Upper lobe of left lung (tissue), 6 donors: ENCODE measurements at regions not wholly inside any gene's neighbourhood (a gene's known extent, or its start where the extent isn't known, plus 50 kb on each side); places are given as distances from the start of the nearest gene placed in this dataset.
"Not testable (repeated sequence)": the region's sequence is repeated elsewhere in the genome, so short reads cannot be mapped to it uniquely, and the experiment has no call there.

Experiments used
- ATAC-seq, 2 donors: fragments of 200-7000 bp; cut with Tn5 transposase; one replicate each; pipeline ENCODE4 v1.9.1; 2022; ENCODE audit warnings: mild to moderate bottlenecking in 2 of 2, moderate library complexity in 2 of 2; ENCODE audit not compliant: low FRiP score in 2 of 2
- DNase-seq, 2 donors: peaks; one replicate each; pipeline ENCODE4 v3.0.0-alpha.2; 2019 to 2020
- H3K27ac ChIP-seq, 4 donors: fragments of 200-600 bp; sonication (generic); one replicate each; pipeline ENCODE4 v1.5.1; 2016 to 2019
- H3K27me3 ChIP-seq, 4 donors: fragments of 200-600 bp; sonication (generic); one replicate each; pipeline ENCODE4 v1.5.1; 2017 to 2019
- H3K36me3 ChIP-seq, 4 donors: fragments of 200-600 bp; sonication (generic); one replicate each; pipeline ENCODE4 v1.5.1; 2016 to 2019
- H3K4me1 ChIP-seq, 4 donors: fragments of 200-600 bp; sonication (generic); one replicate each; pipeline ENCODE4 v1.5.1; 2018 to 2019
- H3K4me3 ChIP-seq, 4 donors: fragments of 200-600 bp; sonication (generic); one replicate each; pipeline ENCODE4 v1.5.1; 2017 to 2019; ENCODE audit warnings: mild to moderate bottlenecking in 2 of 4, moderate library complexity in 1 of 4
- H3K9me3 ChIP-seq, 4 donors: fragments of 200-600 bp; sonication (generic); one replicate each; pipeline ENCODE4 v1.5.1; 2018 to 2019
- CTCF ChIP-seq, 6 experiments: fragments of 450-650 bp in 4 of 6; fragments of 200-600 bp in 2 of 6; sonication (generic) in 2 of 6; IDR thresholded peaks; one replicate each; pipeline ENCODE4 v1.5.1; 2016 to 2019; ENCODE audit warnings: antibody characterized with exemption in 6 of 6
- EP300 ChIP-seq, 4 donors: sonication (generic); formaldehyde crosslinking; IDR thresholded peaks; one replicate each; pipeline ENCODE4 v1.5.1; 2017; ENCODE audit warnings: antibody characterized with exemption in 4 of 4, control low read depth in 2 of 4
- POLR2A ChIP-seq, 4 donors: fragments of 450-650 bp; IDR thresholded peaks; one replicate each; pipeline ENCODE4 v1.5.1; 2016 to 2017; ENCODE audit warnings: antibody characterized with exemption in 4 of 4, mild to moderate bottlenecking in 2 of 4
- POLR2AphosphoS5 ChIP-seq, 2 donors: sonication (generic); formaldehyde crosslinking; IDR thresholded peaks; one replicate each; pipeline ENCODE4 v1.5.1; 2017; ENCODE audit warnings: antibody characterized with exemption in 2 of 2
- WGBS, 2 donors: methylation state at CpG; one replicate each; pipeline ENCODE4 v1.1.5; 2017 to 2018; 5-methylcytosine and 5-hydroxymethylcytosine counted together
- donor health status: DM: no; HTN: no; CAD: no; lungs with moderate emphysema.
- donor health status: DM: no; HTN: yes; CAD: no; lungs with severe emphysema.

DNA sequence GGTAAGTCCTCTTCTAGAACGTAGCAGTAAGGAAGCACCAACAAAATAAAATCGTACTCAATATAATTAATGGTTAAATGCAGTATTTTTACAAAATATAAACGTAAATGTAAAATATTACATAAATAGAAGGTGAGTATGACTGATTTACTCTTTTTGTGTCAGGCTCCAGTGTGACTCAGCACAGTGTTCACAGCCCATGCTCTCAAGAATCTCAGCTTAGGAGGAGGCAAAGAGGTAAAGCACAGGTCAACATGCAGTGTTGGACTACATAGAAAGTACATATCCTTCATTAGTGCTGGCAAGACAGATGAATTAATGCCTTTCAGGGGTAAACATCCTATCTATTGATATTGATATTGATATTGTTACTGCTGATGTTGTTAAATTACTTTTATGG, 2050.6 kb upstream of the RAG2 start:
- TF ChIP-seq POLR2A (IDR thresholded peaks at IDR 0.05) = no peak
- no peak for TF ChIP-seq POLR2AphosphoS5 (IDR thresholded peaks at IDR 0.05)
- TF ChIP-seq CTCF (IDR thresholded peaks at IDR 0.05) = no peak
- TF ChIP-seq EP300 (IDR thresholded peaks at IDR 0.05) = no peak
- H3K4me1 ChIP-seq = no peaks in the 10 kb centered on the region
- H3K27ac ChIP-seq = no peak overlapping the region
- no peaks in the 10 kb centered on the region for H3K36me3 ChIP-seq
- H3K9me3 ChIP-seq = no peaks in the 10 kb centered on the region
- ATAC-seq (no peak), DNase-seq (no peak)
- H3K27me3 ChIP-seq = no peaks in the 10 kb centered on the region
- H3K4me3 ChIP-seq = no peak overlapping the region
- 53 to 64% methylated on average over 3 of the region's 3 CpGs for WGBS, 2 donors

- no peak for DNase-seq
- no peak overlapping the region for H3K27ac ChIP-seq
- H3K4me1 ChIP-seq = no peaks in the 10 kb centered on the region
- ATAC-seq = no peak
- no peaks in the 10 kb centered on the region for H3K27me3 ChIP-seq
- H3K4me3 ChIP-seq = no peak overlapping the region
- no peak for TF ChIP-seq CTCF (IDR thresholded peaks at IDR 0.05)
- no peak for TF ChIP-seq POLR2A (IDR thresholded peaks at IDR 0.05)
- TF ChIP-seq POLR2AphosphoS5 (IDR thresholded peaks at IDR 0.05) = no peak
- TF ChIP-seq EP300 (IDR thresholded peaks at IDR 0.05) = no peak
- 76 to 78% methylated on average over 3 of the region's 3 CpGs for WGBS, 2 donors
- peaks cover 0 to 7% (median 0%) of the 10 kb centered on the region in 4 donors for H3K9me3 ChIP-seq
- H3K36me3 ChIP-seq = no peaks in the 10 kb centered on the region
Measured at GRCh38 chr11:38646382-38646781, 2048.3 kb upstream of the RAG2 start.

DNA sequence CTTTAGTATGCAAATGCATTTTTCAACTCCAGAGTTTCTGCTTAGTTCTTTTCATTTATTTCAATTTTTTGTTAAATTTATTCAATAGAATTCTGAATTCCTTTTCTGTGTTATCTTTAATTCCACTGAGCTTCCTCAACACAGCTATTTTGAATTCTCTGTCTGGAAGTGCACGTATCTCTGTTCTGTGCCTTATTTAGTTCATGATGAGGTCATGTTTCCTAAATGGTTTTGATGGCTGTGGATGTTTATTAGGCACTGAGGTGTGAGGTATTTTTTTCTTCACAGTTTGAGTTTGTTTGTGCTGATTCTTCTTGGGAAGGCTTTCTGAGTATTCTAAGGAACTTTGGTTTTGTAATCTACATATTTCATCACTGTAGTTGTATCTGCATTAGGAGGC, 2042.8 kb upstream of the RAG2 start:
- no peak for ATAC-seq
- no peaks in the 10 kb centered on the region for H3K4me1 ChIP-seq
- H3K36me3 ChIP-seq = no peaks in the 10 kb centered on the region
- TF ChIP-seq CTCF (IDR thresholded peaks at IDR 0.05) = no peak
- no peak for TF ChIP-seq POLR2AphosphoS5 (IDR thresholded peaks at IDR 0.05)
- no peak for TF ChIP-seq EP300 (IDR thresholded peaks at IDR 0.05)
- no peak for TF ChIP-seq POLR2A (IDR thresholded peaks at IDR 0.05)
- WGBS, 2 donors = 69 to 92% methylated on average over 1 of the region's 1 CpG
- H3K27me3 ChIP-seq = no peaks in the 10 kb centered on the region
- H3K9me3 ChIP-seq = peaks cover 0 to 7% (median 0%) of the 10 kb centered on the region in 4 donors
- no peak overlapping the region for H3K27ac ChIP-seq
- H3K4me3 ChIP-seq = no peak overlapping the region
- DNase-seq = no peak

DNA sequence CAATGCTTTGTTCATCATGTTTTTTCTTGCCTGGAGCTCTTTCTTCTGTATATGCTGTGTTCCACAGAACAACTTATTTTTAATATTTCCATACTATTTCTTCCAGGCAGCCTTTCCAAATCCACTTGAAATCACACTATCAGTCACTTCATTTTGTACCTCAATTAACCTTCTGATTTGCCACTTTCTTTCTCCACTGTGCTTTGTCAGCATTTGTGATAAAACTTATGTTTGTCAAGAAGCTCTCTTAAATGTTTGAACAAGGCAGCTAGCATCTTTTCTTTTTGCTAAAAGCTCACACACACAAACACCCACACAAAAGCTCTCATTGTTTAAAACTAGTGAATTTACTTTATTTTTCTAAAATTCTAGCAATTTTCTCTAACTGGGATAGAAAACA, 2014.7 kb upstream of the RAG2 start:
- no peak for DNase-seq
- no peaks in the 10 kb centered on the region for H3K36me3 ChIP-seq
- H3K4me1 ChIP-seq = no peaks in the 10 kb centered on the region
- H3K9me3 ChIP-seq = peaks cover 0 to 4% (median 0%) of the 10 kb centered on the region in 4 donors
- no peak for ATAC-seq
- no peaks in the 10 kb centered on the region for H3K27me3 ChIP-seq
- H3K4me3 ChIP-seq = no peak overlapping the region
- no peak for TF ChIP-seq EP300 (IDR thresholded peaks at IDR 0.05)
- no peak for TF ChIP-seq POLR2A (IDR thresholded peaks at IDR 0.05)
- no peak for TF ChIP-seq CTCF (IDR thresholded peaks at IDR 0.05)
- no peak for TF ChIP-seq POLR2AphosphoS5 (IDR thresholded peaks at IDR 0.05)
- no peak overlapping the region for H3K27ac ChIP-seq

DNA sequence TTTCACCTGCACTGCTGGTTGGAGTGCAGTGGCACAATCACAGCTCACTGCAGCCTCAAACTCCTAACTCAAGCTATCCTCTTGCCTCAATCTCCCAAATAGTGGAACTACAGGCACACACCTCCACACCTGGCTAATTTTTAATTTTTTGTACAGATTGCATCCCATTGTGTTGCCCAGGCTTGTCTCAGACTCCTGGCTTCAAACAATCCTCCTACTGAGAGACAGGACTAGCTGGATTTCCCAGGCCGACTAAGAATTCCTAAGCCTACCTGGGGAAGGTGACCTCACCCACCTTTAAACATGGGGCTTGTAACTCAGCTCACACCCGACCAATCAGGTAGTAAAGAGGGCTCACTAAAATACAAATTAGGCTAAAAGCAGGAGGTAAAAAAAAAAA, 2003.3 kb upstream of the RAG2 start:
- not testable (repeated sequence) for H3K4me1 ChIP-seq, H3K36me3 ChIP-seq, H3K4me3 ChIP-seq, DNase-seq, ATAC-seq, H3K27ac ChIP-seq, H3K9me3 ChIP-seq, H3K27me3 ChIP-seq
- WGBS, 2 donors = 76% methylated on average over 2 of the region's 2 CpGs
